DND-41 (cell line): ENCODE measurements at regions not wholly inside any gene's neighbourhood (a gene's known extent, or its start where the extent isn't known, plus 50 kb on each side); places are given as distances from the start of the nearest gene placed in this dataset.

ENCODE experiments used
- ATAC-seq: fragments of 200-7000 bp; cut with Tn5 transposase; 3 replicates; pipeline ENCODE4 v1.9.1; 2021; ENCODE audit warnings: low read depth; ENCODE audit not compliant: insufficient read depth
- DNase-seq: peaks from one replicate; pipeline ENCODE4 v3.0.0-alpha.2; 2020
- H2AFZ ChIP-seq: 2 replicates; pipeline ENCODE4 v1.6.0; 2012; ENCODE audit warnings: low read depth, low read length
- H3K27ac ChIP-seq: 2 replicates; pipeline ENCODE4 v1.5.1; 2012; ENCODE audit warnings: low read length, inconsistent platforms
- H3K27me3 ChIP-seq: fragments of 200-600 bp; sonication (generic); 2 replicates; pipeline ENCODE4 v1.6.0; 2012; ENCODE audit warnings: low read length, mild to moderate bottlenecking, inconsistent platforms; ENCODE audit not compliant: insufficient read depth, poor library complexity
- H3K36me3 ChIP-seq: 2 replicates; pipeline ENCODE4 v1.5.1; 2012; ENCODE audit warnings: low read length, inconsistent platforms; ENCODE audit not compliant: insufficient read depth
- H3K4me1 ChIP-seq: 2 replicates; pipeline ENCODE4 v1.5.1; 2012; ENCODE audit warnings: mild to moderate bottlenecking, low read length; ENCODE audit not compliant: insufficient read depth
- H3K4me2 ChIP-seq: 2 replicates; pipeline ENCODE4 v1.6.0; 2012; ENCODE audit warnings: mild to moderate bottlenecking, moderate library complexity, low read length, inconsistent platforms; ENCODE audit not compliant: insufficient read depth
- H3K4me3 ChIP-seq, 2 experiments: fragments of 200-600 bp in 1 of 2; shearing (Covaris generic) in 1 of 2; 2 replicates each; pipeline ENCODE4 v1.5.1; 2012 to 2016; ENCODE audit warnings: inconsistent platforms in 2 of 2, low read length in 2 of 2, mild to moderate bottlenecking in 2 of 2, low read depth in 1 of 2, moderate library complexity in 1 of 2
- H3K79me2 ChIP-seq: 2 replicates; pipeline ENCODE4 v1.6.0; 2012; ENCODE audit warnings: low read length, inconsistent platforms; ENCODE audit not compliant: insufficient read depth
- H3K9ac ChIP-seq: 2 replicates; pipeline ENCODE4 v1.6.0; 2012; ENCODE audit warnings: low read depth, mild to moderate bottlenecking, inconsistent platforms, low read length, moderate library complexity
- H3K9me3 ChIP-seq: 2 replicates; pipeline ENCODE4 v1.5.1; 2012; ENCODE audit warnings: low read length, moderate library complexity, mild to moderate bottlenecking, inconsistent platforms; ENCODE audit not compliant: insufficient read depth, severe bottlenecking
- H4K20me1 ChIP-seq: 2 replicates; pipeline ENCODE4 v1.6.0; 2012; ENCODE audit warnings: low read length; ENCODE audit not compliant: insufficient read depth
- CTCF ChIP-seq: IDR thresholded peaks from 2 replicates; pipeline ENCODE4 v1.5.1; 2012; ENCODE audit warnings: borderline replicate concordance, low read length, moderate library complexity, mild to moderate bottlenecking; ENCODE audit not compliant: poor library complexity, severe bottlenecking; ENCODE audit errors: extremely low read depth
- EZH2 ChIP-seq: IDR thresholded peaks from 3 replicates; pipeline ENCODE4 v1.6.1; 2012; ENCODE audit warnings: borderline replicate concordance, low read depth, mild to moderate bottlenecking, moderate library complexity, low read length, inconsistent platforms; ENCODE audit not compliant: severe bottlenecking

- peaks cover 18% of the 10 kb centered on the region for H3K27me3 ChIP-seq
- no peak overlapping the region for H2AFZ ChIP-seq
- H3K79me2 ChIP-seq = no peaks in the 10 kb centered on the region
- TF ChIP-seq CTCF = no peak
- TF ChIP-seq EZH2 = no peak
- no peak overlapping the region for H3K4me3 ChIP-seq
- no peaks in the 10 kb centered on the region for H3K4me1 ChIP-seq
- no peaks in the 10 kb centered on the region for H3K9me3 ChIP-seq
- H3K36me3 ChIP-seq = no peaks in the 10 kb centered on the region
- no peak overlapping the region for H3K9ac ChIP-seq
- ATAC-seq (no peak), DNase-seq (no peak)
- H3K27ac ChIP-seq = no peak overlapping the region
- no peaks in the 10 kb centered on the region; the same call in 1 of the 2 replicates for H4K20me1 ChIP-seq
- H3K4me2 ChIP-seq = no peak overlapping the region
Observed at GRCh38 chr15:77838061-77838460, 205.3 kb upstream of the LINGO1 start.

- Histone ChIP-seq H3K27me3 (peaks cover 18% of the 10 kb centered on the region), H4K20me1 (no peaks in the 10 kb centered on the region; the same call in 1 of the 2 replicates), H3K9me3 (no peaks in the 10 kb centered on the region), H3K79me2 (no peaks in the 10 kb centered on the region), H3K4me3 (no peak overlapping the region), H3K4me2 (no peak overlapping the region), H3K9ac (no peak overlapping the region), H3K4me1 (no peaks in the 10 kb centered on the region), H3K36me3 (no peaks in the 10 kb centered on the region), H3K27ac (no peak overlapping the region), H2AFZ (no peak overlapping the region)
- TF ChIP-seq CTCF (no peak), EZH2 (no peak)
- no peak for DNase-seq
- no peak for ATAC-seq
Observed at GRCh38 chr15:77837649-77838025, 204.9 kb upstream of the LINGO1 start.

- Histone ChIP-seq H2AFZ (no peak overlapping the region), H4K20me1 (no peaks in the 10 kb centered on the region; the same call in 1 of the 2 replicates), H3K4me1 (no peaks in the 10 kb centered on the region), H3K27me3 (peaks cover 18% of the 10 kb centered on the region), H3K4me2 (no peak overlapping the region), H3K27ac (no peak overlapping the region), H3K9me3 (no peaks in the 10 kb centered on the region), H3K36me3 (no peaks in the 10 kb centered on the region), H3K4me3 (no peak overlapping the region), H3K9ac (no peak overlapping the region), H3K79me2 (no peaks in the 10 kb centered on the region)
- TF ChIP-seq CTCF (no peak), EZH2 (no peak)
- no peak for DNase-seq
- ATAC-seq = no peak
Observed at GRCh38 chr15:77836906-77837648, 204.4 kb upstream of the LINGO1 start.
